GM06990 (cell line): ENCODE measurements at regions not wholly inside any gene's neighbourhood (a gene's known extent, or its start where the extent isn't known, plus 50 kb on each side); places are given as distances from the start of the nearest gene placed in this dataset.

ENCODE experiments used
- DNase-seq: peaks from one replicate; pipeline ENCODE4 v3.0.0-alpha.2; 2011; ENCODE audit not compliant: insufficient read length; ENCODE audit errors: extremely low read depth
- H3K27me3 ChIP-seq: replicated peaks from 2 replicates; pipeline ENCODE4 v1.6.0; 2011; ENCODE audit warnings: low read length; ENCODE audit not compliant: control insufficient read depth, insufficient read depth
- H3K36me3 ChIP-seq: 2 replicates; pipeline ENCODE4 v1.5.1; 2011; ENCODE audit warnings: low read length; ENCODE audit not compliant: control insufficient read depth, insufficient read depth
- H3K4me3 ChIP-seq: replicated peaks from 2 replicates; pipeline ENCODE4 v1.5.1; 2011; ENCODE audit warnings: low read depth, mild to moderate bottlenecking, control low read depth, low read length
- CTCF ChIP-seq: IDR thresholded peaks from 2 replicates; pipeline ENCODE4 v1.5.1; 2011; ENCODE audit warnings: low read length, control low read depth, mild to moderate bottlenecking, inconsistent platforms; ENCODE audit not compliant: insufficient read depth, poor library complexity, severe bottlenecking

- Histone ChIP-seq H3K36me3 (peaks cover 33% of the 10 kb centered on the region), H3K27me3 (no peaks in the 10 kb centered on the region), H3K4me3 (no peak overlapping the region)
- DNase-seq = no peak
- no peak for TF ChIP-seq CTCF
Observed at GRCh38 chr12:124434951-124435805, 132.2 kb downstream of the NCOR2 start.

GRCh38 chr12:124434354-124434753 lies 133.1 kb downstream of the NCOR2 start:
- Histone ChIP-seq H3K36me3 (peaks cover 36% of the 10 kb centered on the region), H3K4me3 (no peak overlapping the region), H3K27me3 (no peaks in the 10 kb centered on the region)
- DNase-seq = no peak
- TF ChIP-seq CTCF = no peak

GRCh38 chr12:124433879-124434278 lies 133.5 kb downstream of the NCOR2 start:
- peaks cover 41% of the 10 kb centered on the region for H3K36me3 ChIP-seq

GRCh38 chr12:124433147-124433874 lies 134.1 kb downstream of the NCOR2 start:
- no peak for TF ChIP-seq CTCF
- no peak for DNase-seq
- H3K36me3 ChIP-seq = peaks cover 43% of the 10 kb centered on the region
- H3K27me3 ChIP-seq = no peaks in the 10 kb centered on the region
- H3K4me3 ChIP-seq = no peak overlapping the region

More at GRCh38 chr12:124433879-124434278, 133.5 kb downstream of the NCOR2 start:
- H3K4me3 ChIP-seq = no peak overlapping the region
- no peaks in the 10 kb centered on the region for H3K27me3 ChIP-seq
- no peak for DNase-seq
- no peak for TF ChIP-seq CTCF

GRCh38 chr12:124432376-124432775 lies 135.0 kb downstream of the NCOR2 start:
- Histone ChIP-seq H3K27me3 (no peaks in the 10 kb centered on the region), H3K4me3 (no peak overlapping the region), H3K36me3 (peaks cover 41% of the 10 kb centered on the region)
- DNase-seq = no peak
- no peak for TF ChIP-seq CTCF
